ENCODE measurements at regions not wholly inside any gene's neighbourhood (a gene's known extent, or its start where the extent isn't known, plus 50 kb on each side); places are given as distances from the start of the nearest gene placed in this dataset.
"Not testable (repeated sequence)": the region's sequence is repeated elsewhere in the genome, so short reads cannot be mapped to it uniquely, and the experiment has no call there.

- no peak for DNase-seq
Measured at GRCh38 chr5:174900240-174900865, 176.0 kb downstream of the MSX2 start.

GRCh38 chr5:174897281-174897950 lies 173.0 kb downstream of the MSX2 start:
- no peak for DNase-seq

- DNase-seq: no peak
Measured at GRCh38 chr5:174895360-174895759, 171.0 kb downstream of the MSX2 start.

GRCh38 chr5:174892742-174893141 lies 168.4 kb downstream of the MSX2 start:
- no peak for DNase-seq

- DNase-seq: not testable (repeated sequence)
Measured at GRCh38 chr5:174880412-174881200, 156.2 kb downstream of the MSX2 start.

GRCh38 chr5:174877987-174878386 lies 153.6 kb downstream of the MSX2 start:
- no peak for DNase-seq

- no peak for DNase-seq
Measured at GRCh38 chr5:174872271-174872670, 147.9 kb downstream of the MSX2 start.

- DNase-seq: no peak
Measured at GRCh38 chr5:174852143-174852542, 127.8 kb downstream of the MSX2 start.

- no peak for DNase-seq
Measured at GRCh38 chr5:174850565-174851169, 126.3 kb downstream of the MSX2 start.

GRCh38 chr5:174849426-174849825 lies 125.0 kb downstream of the MSX2 start:
- DNase-seq: peak; percentile 3 to 4

GRCh38 chr5:174844971-174845370 lies 120.6 kb downstream of the MSX2 start:
- DNase-seq: no peak

- DNase-seq: no peak
Measured at GRCh38 chr5:174843263-174844250, 119.2 kb downstream of the MSX2 start.

- no peak for DNase-seq
Measured at GRCh38 chr5:174840435-174840834, 116.1 kb downstream of the MSX2 start.

GRCh38 chr5:174839196-174839595 lies 114.8 kb downstream of the MSX2 start:
- no peak for DNase-seq

- no peak for DNase-seq
Measured at GRCh38 chr5:174837919-174838902, 113.8 kb downstream of the MSX2 start.

GRCh38 chr5:174834081-174834480 lies 109.7 kb downstream of the MSX2 start:
- no peak for DNase-seq

- no peak for DNase-seq
Measured at GRCh38 chr5:174832811-174833210, 108.4 kb downstream of the MSX2 start.

GRCh38 chr5:174832025-174832424 lies 107.6 kb downstream of the MSX2 start:
- DNase-seq: no peak

- no peak for DNase-seq
Measured at GRCh38 chr5:174831031-174831660, 106.8 kb downstream of the MSX2 start.

GRCh38 chr5:174829511-174829864 lies 105.1 kb downstream of the MSX2 start:
- DNase-seq: no peak
